Dermis blood vessel endothelial cell (primary cell): ENCODE measurements at regions not wholly inside any gene's neighbourhood (a gene's known extent, or its start where the extent isn't known, plus 50 kb on each side); places are given as distances from the start of the nearest gene placed in this dataset.
A peak's percentile ranks its signal among the peaks of the same experiment; 100 is the strongest.

Experiments used
- DNase-seq: peaks from one replicate; pipeline ENCODE4 v3.0.0; 2010

DNA sequence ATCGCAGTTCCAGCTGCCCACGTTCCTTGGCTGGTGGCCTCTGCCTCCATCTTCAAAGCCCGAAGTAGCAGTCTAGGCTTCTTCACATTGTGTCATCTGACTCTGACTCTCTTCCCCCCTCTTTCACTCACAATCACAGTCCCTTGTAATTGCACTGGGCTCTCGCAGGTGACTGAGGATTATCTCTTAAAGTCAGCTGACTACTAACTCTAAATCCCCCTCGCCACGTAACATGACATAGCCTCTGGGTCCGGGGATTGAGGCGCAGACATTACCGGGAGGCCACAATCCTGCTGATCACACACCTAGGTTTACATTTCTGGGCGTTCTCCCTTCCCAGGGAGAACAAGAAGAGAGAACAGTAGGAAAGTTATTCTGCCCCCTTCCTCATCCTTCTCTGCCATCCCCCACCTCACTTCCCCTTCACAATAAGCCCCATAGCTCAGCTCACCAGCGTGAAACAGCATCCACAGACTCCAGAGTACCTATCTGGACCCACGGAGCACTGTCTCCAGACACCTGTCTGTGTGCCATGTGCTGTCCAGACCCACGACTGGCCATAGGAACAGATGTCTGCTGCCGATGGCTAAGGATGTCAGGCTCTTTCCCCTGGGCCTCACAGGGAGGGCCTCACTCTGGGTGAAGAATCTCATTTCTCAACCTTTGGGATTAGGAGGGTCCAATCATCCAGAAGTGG, 64.3 kb upstream of the FZD7 start:
- no peak for DNase-seq

DNA sequence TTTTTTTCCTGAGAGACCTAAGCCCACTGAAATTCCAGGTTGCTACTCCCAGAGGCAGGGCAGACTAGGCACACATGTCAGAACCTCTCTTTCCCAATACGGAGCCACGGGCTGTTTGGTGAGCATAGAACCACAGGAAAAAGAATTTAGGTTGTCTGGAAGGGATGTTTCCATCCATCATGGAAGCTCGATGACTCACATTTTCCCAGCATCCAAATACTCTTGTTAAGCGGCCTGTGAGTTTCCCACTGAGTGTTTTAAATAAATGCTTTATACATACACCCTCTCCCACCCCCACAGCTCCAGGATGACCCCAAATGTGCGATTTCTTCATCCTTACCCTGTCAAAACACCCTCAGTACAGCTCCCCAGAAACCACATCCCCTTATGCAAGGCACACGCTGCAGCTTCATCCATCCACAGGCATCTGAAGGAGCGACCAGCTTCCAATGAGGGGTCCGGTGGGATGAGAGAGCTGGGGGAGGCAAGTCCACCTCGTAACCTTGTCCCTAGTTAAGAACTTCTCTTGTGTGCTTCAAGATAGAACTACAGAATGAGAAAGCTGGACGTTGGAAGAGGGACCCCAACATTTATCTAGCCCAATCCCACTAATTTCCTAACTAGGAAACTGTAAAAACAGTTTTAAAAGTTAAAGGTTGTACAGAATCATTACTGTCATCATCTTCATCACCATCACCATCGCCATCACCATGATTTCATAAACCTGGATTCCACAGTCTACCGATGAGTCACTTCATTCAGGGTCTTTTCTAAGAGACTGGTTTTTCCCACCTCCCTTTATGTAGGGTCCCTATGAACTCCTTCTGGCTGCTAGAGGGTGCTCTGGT, 63.5 kb upstream of the FZD7 start:
- DNase-seq = peak; percentile 8

GRCh38 chr2:201970786-201971108, 62.9 kb upstream of the FZD7 start:
- no peak for DNase-seq

GRCh38 chr2:201971531-201972228, 62.0 kb upstream of the FZD7 start:
- DNase-seq = no peak

- no peak for DNase-seq
Observed at GRCh38 chr2:201972621-201973255, 60.9 kb upstream of the FZD7 start.

DNA sequence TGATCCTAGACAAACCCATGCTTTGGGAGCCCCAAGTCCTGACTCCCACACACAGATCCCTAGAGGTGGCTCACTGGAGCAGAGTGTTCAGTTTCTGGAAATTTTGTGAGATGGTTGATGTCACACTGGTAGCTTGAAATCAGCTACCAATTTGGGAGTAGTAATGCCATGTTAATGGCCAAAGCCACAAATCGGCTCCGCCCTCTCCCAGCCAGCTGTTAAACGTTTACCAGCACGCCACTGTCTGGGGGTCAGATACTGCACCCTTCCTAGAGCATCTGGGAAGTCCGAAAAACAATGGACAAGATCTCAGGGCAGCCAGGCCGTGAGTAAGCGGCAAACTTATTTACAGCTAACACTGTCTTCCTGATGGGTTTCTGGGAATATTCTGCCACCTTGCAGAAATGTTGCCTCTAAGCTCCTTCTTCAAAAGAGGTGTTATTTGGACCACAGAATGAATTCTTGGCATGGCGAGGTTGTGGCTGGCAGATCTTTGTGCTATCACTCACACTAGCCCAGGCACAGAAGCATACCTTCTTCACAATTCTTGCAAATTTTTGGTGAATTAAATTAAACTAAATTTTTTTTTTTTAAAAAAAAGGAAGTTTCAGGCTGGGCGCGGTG, 60.2 kb upstream of the FZD7 start:
- DNase-seq = no peak

DNA sequence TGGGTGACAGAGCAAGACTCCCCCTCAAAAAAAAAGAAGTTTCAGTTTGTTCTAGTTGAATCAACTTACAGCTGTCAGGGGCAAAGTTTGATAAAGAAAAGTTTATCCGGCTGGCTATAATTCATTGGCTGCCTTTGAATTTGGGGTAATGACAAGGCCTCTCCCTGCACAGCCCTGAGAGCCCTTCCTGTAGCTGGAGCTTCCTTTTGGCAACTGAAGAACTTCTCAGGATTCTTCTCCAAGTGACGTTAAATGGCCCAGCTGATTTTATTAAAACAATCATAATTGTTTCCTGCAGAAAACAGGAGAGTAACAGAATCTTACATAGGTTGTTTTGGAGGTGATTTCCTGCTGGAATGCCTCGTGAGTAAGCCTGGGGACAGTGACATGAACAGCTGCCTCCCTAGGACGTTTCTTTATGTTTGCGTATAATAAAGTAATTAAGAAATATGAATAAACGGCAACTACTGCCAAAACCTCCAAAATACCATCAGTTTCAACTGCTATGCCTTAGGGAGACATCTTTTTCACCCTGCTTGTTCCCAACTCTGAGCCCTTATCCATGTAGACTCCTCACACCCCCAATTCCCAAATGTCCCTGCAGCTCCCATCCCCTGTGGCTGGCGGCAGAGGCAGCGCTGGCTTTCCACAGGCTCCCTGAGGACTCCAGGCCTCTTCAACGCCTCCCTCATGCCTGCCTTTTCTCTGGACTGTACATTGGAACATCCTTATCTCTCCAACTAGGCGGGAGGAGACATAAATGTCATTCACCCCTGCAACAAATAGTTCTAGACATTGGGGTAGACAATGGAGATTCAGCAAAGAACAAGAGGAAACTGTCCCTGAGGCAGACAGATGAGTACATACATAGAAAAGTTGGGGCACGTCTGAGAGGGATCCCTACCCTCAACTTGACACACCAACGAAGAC, 59.2 kb upstream of the FZD7 start:
- no peak for DNase-seq

GRCh38 chr2:201975434-201975833, 58.2 kb upstream of the FZD7 start:
- no peak for DNase-seq

- no peak for DNase-seq
Observed at GRCh38 chr2:201975964-201976612, 57.6 kb upstream of the FZD7 start.

GRCh38 chr2:201977651-201978050, 56.0 kb upstream of the FZD7 start:
- no peak for DNase-seq

GRCh38 chr2:201978333-201978732, 55.3 kb upstream of the FZD7 start:
- DNase-seq = no peak

- DNase-seq = no peak
Observed at GRCh38 chr2:201978986-201979385, 54.7 kb upstream of the FZD7 start.

DNA sequence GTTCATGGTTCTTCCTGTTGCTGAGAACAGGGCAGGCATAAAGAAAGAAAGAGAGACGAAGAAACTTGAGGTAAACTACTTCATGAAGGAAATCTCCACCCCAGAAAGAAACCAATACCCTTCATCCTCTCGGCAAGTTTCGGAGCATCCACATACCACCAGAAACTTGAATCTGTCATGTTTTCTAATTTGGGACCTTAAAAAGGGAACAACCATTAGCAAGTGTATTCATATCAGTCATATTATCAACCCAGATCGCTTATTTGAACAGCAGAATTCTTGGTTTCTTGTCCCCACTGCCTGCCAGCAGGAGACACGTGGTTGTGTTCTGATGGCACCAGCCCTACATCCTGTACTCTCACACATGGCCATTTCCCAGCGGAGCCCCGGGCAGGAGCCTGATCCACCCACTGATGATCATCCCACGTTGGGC, 53.2 kb upstream of the FZD7 start:
- no peak for DNase-seq

DNA sequence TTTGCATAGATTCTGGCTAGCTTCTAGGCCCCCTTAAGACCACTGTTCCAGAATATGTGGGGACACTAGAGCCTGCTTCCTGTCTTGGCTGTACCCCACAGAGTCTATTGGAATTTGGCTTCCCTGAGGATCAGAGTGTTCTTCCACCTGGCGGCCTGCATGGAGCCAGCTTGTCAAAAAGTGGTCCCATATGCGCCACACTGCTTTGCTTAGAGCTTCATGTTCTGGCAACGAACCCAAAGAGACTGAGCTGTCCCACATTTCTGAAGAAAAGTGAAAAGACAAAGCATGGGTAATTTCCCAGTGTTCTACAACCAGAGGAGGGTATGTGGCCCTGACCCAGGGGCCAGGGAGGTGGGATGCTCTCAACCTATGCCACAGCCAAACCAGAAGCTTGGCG, 52.7 kb upstream of the FZD7 start:
- DNase-seq = no peak

GRCh38 chr2:201983174-201983573, 50.5 kb upstream of the FZD7 start:
- no peak for DNase-seq

- DNase-seq = no peak
Observed at GRCh38 chr2:201983800-201984199, 49.9 kb upstream of the FZD7 start.
